CD4-positive, alpha-beta T cell (primary cell): ENCODE measurements at regions not wholly inside any gene's neighbourhood (a gene's known extent, or its start where the extent isn't known, plus 50 kb on each side); places are given as distances from the start of the nearest gene placed in this dataset.

Experiments used
- ATAC-seq: fragments of 200-7000 bp; cut with Tn5 transposase; one replicate; pipeline ENCODE4 v1.10.0; 2022; ENCODE audit warnings: mild to moderate bottlenecking; ENCODE audit not compliant: poor library complexity
- CTCF ChIA-PET: fragments of 350-600 bp; sonication (Branson Sonifier 250); formaldehyde crosslinking; loops from one replicate; lab custom pipeline; 2021; ENCODE audit warnings: antibody characterized with exemption, inconsistent platforms; lab: Charles Lee
- POLR2A ChIA-PET: fragments of 350-600 bp; sonication (Branson Sonifier 250); formaldehyde crosslinking; loops from one replicate; lab custom pipeline; 2021; ENCODE audit warnings: antibody characterized with exemption, inconsistent platforms; lab: Charles Lee
- DNase-seq, 14 experiments: peaks; one replicate each; pipeline ENCODE4 v3.0.0-alpha.2; 2013 to 2020; ENCODE audit warnings: mixed read lengths in 2 of 14
- H3K27ac ChIP-seq, 2 donors: one replicate each; pipeline versions ENCODE4 v1.5.1 to v1.7.0; 2013; ENCODE audit warnings: low read length in 2 of 2, low read depth in 1 of 2, mild to moderate bottlenecking in 1 of 2
- H3K27me3 ChIP-seq, 2 experiments: 1 replicate in 1 of 2; 2 replicates in 1 of 2; pipeline versions ENCODE4 v1.6.1 to v1.7.0; 2013; ENCODE audit warnings: low read length in 2 of 2, control low read depth in 1 of 2, mild to moderate bottlenecking in 1 of 2, moderate library complexity in 1 of 2; ENCODE audit not compliant: insufficient read depth in 2 of 2, control insufficient read depth in 1 of 2
- H3K36me3 ChIP-seq: one replicate; pipeline ENCODE4 v1.6.1; 2013; ENCODE audit warnings: low read length, control low read depth; ENCODE audit not compliant: insufficient read depth
- H3K4me1 ChIP-seq: one replicate; pipeline ENCODE4 v1.6.1; 2013; ENCODE audit warnings: low read length, control low read depth; ENCODE audit not compliant: insufficient read depth
- H3K4me3 ChIP-seq: one replicate; pipeline ENCODE4 v1.5.1; 2013; ENCODE audit warnings: mild to moderate bottlenecking, low read length, moderate library complexity
- H3K9me3 ChIP-seq, 2 experiments: 1 replicate in 1 of 2; 2 replicates in 1 of 2; pipeline versions ENCODE4 v1.6.1 to v1.7.0; 2013; ENCODE audit warnings: low read length in 2 of 2, mild to moderate bottlenecking in 2 of 2, control low read depth in 1 of 2, moderate library complexity in 1 of 2; ENCODE audit not compliant: control insufficient read depth in 1 of 2, insufficient read depth in 1 of 2
- H3K27ac Mint-ChIP-seq: one replicate; pipeline ENCODE4 v1.8.0; 2020; ENCODE audit warnings: mixed read lengths
- H3K27me3 Mint-ChIP-seq: one replicate; pipeline ENCODE4 v1.8.0; 2021; ENCODE audit warnings: mixed read lengths
- H3K36me3 Mint-ChIP-seq: one replicate; pipeline ENCODE4 v1.8.0; 2021; ENCODE audit warnings: low read depth, mixed read lengths
- H3K4me1 Mint-ChIP-seq: one replicate; pipeline ENCODE4 v1.8.0; 2021; ENCODE audit warnings: low read depth, mixed read lengths
- H3K4me3 Mint-ChIP-seq: one replicate; pipeline ENCODE4 v1.8.0; 2020; ENCODE audit warnings: mild to moderate bottlenecking, mixed read lengths
- H3K9me3 Mint-ChIP-seq: one replicate; pipeline ENCODE4 v1.8.0; 2020; ENCODE audit warnings: mixed read lengths
- CTCF ChIP-seq: fragments of 200-600 bp; IDR thresholded peaks from one replicate; pipeline ENCODE4 v1.8.0; 2022; ENCODE audit warnings: antibody characterized with exemption, mild to moderate bottlenecking
- intact Hi-C, 2 experiments: fragments of 100-400 bp; cut with DNase I in 1 of 2; cut with micrococcal nuclease in 1 of 2; formaldehyde crosslinking; loops; one replicate each; pipeline versions ENCODE4 v1.15.1 to v1.9.0; 2023 to 2025; cut with DNase I, micrococcal nuclease

DNA sequence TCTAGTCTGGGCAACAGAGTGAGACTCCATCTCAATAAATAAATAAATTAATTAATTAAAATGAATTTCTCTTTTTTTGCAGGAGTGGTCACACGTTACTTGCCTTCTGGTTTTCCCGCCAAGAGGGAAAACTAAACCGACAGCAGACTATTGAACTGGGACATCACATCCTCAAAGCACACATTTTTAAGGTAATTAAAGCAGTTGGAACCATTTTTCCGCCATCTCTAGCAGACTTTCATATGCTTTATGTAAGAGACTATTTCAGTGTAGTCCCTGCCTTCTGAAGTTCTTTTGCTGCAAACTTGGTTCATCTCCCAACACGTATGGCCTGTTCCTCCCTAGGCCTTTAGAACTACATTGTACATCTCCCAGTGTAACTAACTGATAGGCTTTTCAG, 66.5 kb downstream of the CYB561 start:
- ChIA-PET CTCF (no interaction called here), POLR2A (no interaction called here)
- ATAC-seq (no peak), DNase-seq (no peak)
- H3K27ac ChIP-seq, result no peak overlapping the region
- peaks cover 38% of the 10 kb centered on the region for H3K36me3 Mint-ChIP-seq
- no peak overlapping the region for H3K27ac Mint-ChIP-seq
- no peaks in the 10 kb centered on the region for H3K9me3 ChIP-seq
- H3K4me3 Mint-ChIP-seq, result no peak overlapping the region
- H3K9me3 Mint-ChIP-seq, result no peaks in the 10 kb centered on the region
- H3K4me3 ChIP-seq, result no peak overlapping the region
- TF ChIP-seq CTCF, result no peak
- H3K4me1 Mint-ChIP-seq, result no peaks in the 10 kb centered on the region
- intact Hi-C loops, result no loop called here
- no peaks in the 10 kb centered on the region for H3K27me3 ChIP-seq
- no peaks in the 10 kb centered on the region for H3K27me3 Mint-ChIP-seq
- no peaks in the 10 kb centered on the region for H3K4me1 ChIP-seq
- peaks cover 6% of the 10 kb centered on the region for H3K36me3 ChIP-seq

DNA sequence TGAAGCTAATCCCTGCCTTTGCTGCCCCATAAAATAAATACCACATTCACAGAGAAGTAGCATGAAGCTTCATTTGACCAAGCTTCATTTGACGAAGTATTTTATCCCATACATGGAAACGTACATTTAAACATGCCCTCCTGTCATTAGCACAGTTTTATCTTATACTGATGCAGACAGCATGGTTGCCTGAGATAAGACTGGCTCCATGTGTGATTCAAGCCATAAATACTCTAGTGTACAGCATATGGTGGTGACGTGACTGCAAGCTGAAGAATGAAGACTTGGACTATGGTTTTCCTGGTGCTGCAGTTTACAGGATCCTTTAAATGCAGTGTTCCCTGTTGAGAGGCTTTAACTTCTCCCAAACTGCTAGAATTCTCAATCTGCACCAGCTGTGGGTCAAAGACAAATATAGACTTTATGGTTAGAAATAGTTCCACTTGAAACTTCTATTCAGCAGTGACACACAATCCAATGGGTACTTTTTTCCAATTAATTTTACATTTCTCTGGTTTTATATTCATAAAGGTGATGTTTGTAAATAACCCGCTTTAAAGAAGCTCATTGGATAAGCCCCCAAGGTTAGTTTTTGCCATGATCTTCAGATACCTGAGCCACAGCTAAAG, 64.9 kb downstream of the CYB561 start:
- no peak overlapping the region for H3K4me3 ChIP-seq
- ATAC-seq, result no peak
- H3K4me1 Mint-ChIP-seq, result no peaks in the 10 kb centered on the region
- H3K27ac ChIP-seq, result no peak overlapping the region
- peaks cover 36% of the 10 kb centered on the region for H3K36me3 Mint-ChIP-seq
- H3K27me3 ChIP-seq, result no peaks in the 10 kb centered on the region
- no peaks in the 10 kb centered on the region for H3K9me3 ChIP-seq
- H3K4me3 Mint-ChIP-seq, result no peak overlapping the region
- no peaks in the 10 kb centered on the region for H3K9me3 Mint-ChIP-seq
- H3K36me3 ChIP-seq, result peaks cover 6% of the 10 kb centered on the region
- CTCF ChIA-PET, result no interaction called here
- TF ChIP-seq CTCF, result no peak
- POLR2A ChIA-PET, result interaction anchor here (1.2 kb wide), 1 partner anchor 10 kb away, joined by 3 read pairs; no protein-coding TSS in a partner anchor
- H3K4me1 ChIP-seq, result no peaks in the 10 kb centered on the region
- DNase-seq, result no peak
- intact Hi-C loops, result no loop called here
- H3K27ac Mint-ChIP-seq, result no peak overlapping the region
- H3K27me3 Mint-ChIP-seq, result no peaks in the 10 kb centered on the region

DNA sequence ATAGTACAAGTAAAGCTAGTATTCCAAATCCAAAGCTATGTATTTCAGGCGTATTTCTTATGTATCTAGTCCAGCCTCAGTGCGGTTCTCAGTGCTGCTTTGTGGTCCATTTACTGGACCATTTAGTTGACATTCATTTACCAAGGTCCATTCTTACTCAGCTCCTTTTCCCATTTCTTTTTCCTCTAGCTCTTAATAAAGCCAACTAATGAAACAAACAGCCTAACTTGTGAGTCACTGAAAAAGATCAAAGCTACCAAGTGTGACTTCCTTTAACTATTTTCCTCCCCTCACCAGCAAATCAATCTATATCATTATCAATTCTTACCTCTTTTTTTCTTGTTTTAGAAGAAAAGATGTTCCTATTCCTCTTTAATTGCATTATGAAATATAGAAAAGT, 64.0 kb downstream of the CYB561 start:
- Histone ChIP-seq H3K36me3 (peaks cover 6% of the 10 kb centered on the region), H3K27ac (no peak overlapping the region), H3K4me3 (no peak overlapping the region), H3K27me3 (no peaks in the 10 kb centered on the region), H3K9me3 (no peaks in the 10 kb centered on the region), H3K4me1 (no peaks in the 10 kb centered on the region)
- intact Hi-C loops, result no loop called here
- ATAC-seq (no peak), DNase-seq (no peak)
- no peaks in the 10 kb centered on the region for H3K4me1 Mint-ChIP-seq
- peaks cover 35% of the 10 kb centered on the region for H3K36me3 Mint-ChIP-seq
- CTCF ChIA-PET, result no interaction called here
- no peak overlapping the region for H3K4me3 Mint-ChIP-seq
- POLR2A ChIA-PET, result no interaction called here
- no peaks in the 10 kb centered on the region for H3K9me3 Mint-ChIP-seq
- TF ChIP-seq CTCF, result no peak
- H3K27me3 Mint-ChIP-seq, result no peaks in the 10 kb centered on the region
- no peak overlapping the region for H3K27ac Mint-ChIP-seq
